Body of pancreas (tissue), 4 donors: ENCODE measurements at regions not wholly inside any gene's neighbourhood (a gene's known extent, or its start where the extent isn't known, plus 50 kb on each side); places are given as distances from the start of the nearest gene placed in this dataset.

Experiments
- ATAC-seq: fragments of 150-250 bp; one replicate; pipeline ENCODE4 v1.9.1; 2016
- DNase-seq, 4 donors: peaks; one replicate each; pipeline ENCODE4 v3.0.0-alpha.2; 2019
- H3K27ac ChIP-seq, 4 donors: fragments of 200-600 bp; sonication (generic); 1 replicate in 3 of 4; 2 replicates in 1 of 4; pipeline versions ENCODE4 v1.5.1 to v1.6.1; 2016 to 2019; ENCODE audit warnings: mild to moderate bottlenecking in 1 of 4, mixed read lengths in 1 of 4, moderate library complexity in 1 of 4
- H3K27me3 ChIP-seq, 2 donors: fragments of 200-600 bp; sonication (generic); one replicate each; pipeline ENCODE4 v1.6.0; 2016; ENCODE audit warnings: mild to moderate bottlenecking in 1 of 2
- H3K36me3 ChIP-seq, 2 donors: fragments of 200-600 bp; sonication (generic); replicated peaks in 1 of 2; 2 replicates each; pipeline ENCODE4 v1.5.1; 2016; ENCODE audit warnings: low read depth in 2 of 2; ENCODE audit not compliant: insufficient read depth in 1 of 2
- H3K4me1 ChIP-seq: fragments of 200-600 bp; sonication (generic); one replicate; pipeline ENCODE4 v1.6.0; 2016
- H3K4me3 ChIP-seq, 2 donors: fragments of 200-600 bp; sonication (generic); 1 replicate in 1 of 2; 2 replicates in 1 of 2; pipeline ENCODE4 v1.5.1; 2016 to 2019
- H3K9me3 ChIP-seq, 3 donors: fragments of 200-600 bp; sonication (generic); 1 replicate in 2 of 3; 2 replicates in 1 of 3; pipeline ENCODE4 v1.5.1; 2016
- POLR2A ChIP-seq, 3 donors: fragments of 450-650 bp; IDR thresholded peaks; one replicate each; pipeline ENCODE4 v1.6.1; 2016; ENCODE audit warnings: antibody characterized with exemption in 3 of 3, mild to moderate bottlenecking in 2 of 3
- WGBS, 2 donors: methylation state at CpG; one replicate each; pipeline ENCODE4 v1.1.5; 2017; 5-methylcytosine and 5-hydroxymethylcytosine counted together
- intact Hi-C: fragments of 100-400 bp; cut with DNase I; formaldehyde crosslinking; loops from one replicate; pipeline ENCODE4 v1.15.1; 2023
- TF ChIP-seq, protein P1 (sequence below), 7 experiments: fragments of 450-650 bp in 4 of 7; fragments of 200-600 bp in 3 of 7; sonication (generic) in 3 of 7; IDR thresholded peaks; one replicate each; pipeline ENCODE4 v1.5.1; 2016 to 2019; ENCODE audit warnings: antibody characterized with exemption in 7 of 7

DNA sequence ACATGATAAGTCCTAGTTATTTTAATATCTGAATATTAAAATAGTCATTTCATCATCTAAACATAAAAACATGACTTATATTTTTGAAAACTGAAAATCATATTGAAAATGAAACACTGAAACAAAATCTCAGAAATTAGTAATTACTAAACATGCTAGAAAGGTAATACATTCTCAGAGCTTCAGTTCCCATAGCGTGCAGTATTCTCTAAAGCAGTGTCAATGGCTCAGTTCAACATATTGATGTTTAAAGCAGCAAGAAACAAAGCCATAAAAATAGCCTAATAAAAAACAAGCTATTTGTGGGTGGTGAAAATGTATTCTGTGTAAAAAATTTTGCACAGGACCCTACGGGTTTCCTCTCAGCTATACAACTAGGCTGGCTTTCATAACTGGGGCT lies 1337.4 kb downstream of the FSCB start:
- no peak for TF ChIP-seq POLR2A (IDR thresholded peaks at IDR 0.05)
- TF ChIP-seq, protein P1, sequence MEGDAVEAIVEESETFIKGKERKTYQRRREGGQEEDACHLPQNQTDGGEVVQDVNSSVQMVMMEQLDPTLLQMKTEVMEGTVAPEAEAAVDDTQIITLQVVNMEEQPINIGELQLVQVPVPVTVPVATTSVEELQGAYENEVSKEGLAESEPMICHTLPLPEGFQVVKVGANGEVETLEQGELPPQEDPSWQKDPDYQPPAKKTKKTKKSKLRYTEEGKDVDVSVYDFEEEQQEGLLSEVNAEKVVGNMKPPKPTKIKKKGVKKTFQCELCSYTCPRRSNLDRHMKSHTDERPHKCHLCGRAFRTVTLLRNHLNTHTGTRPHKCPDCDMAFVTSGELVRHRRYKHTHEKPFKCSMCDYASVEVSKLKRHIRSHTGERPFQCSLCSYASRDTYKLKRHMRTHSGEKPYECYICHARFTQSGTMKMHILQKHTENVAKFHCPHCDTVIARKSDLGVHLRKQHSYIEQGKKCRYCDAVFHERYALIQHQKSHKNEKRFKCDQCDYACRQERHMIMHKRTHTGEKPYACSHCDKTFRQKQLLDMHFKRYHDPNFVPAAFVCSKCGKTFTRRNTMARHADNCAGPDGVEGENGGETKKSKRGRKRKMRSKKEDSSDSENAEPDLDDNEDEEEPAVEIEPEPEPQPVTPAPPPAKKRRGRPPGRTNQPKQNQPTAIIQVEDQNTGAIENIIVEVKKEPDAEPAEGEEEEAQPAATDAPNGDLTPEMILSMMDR (IDR thresholded peaks at IDR 0.05), result no peak
- H3K9me3 ChIP-seq, result no peaks in the 10 kb centered on the region
- H3K27me3 ChIP-seq, result no peaks in the 10 kb centered on the region
- H3K36me3 ChIP-seq, result no peaks in the 10 kb centered on the region
- no peak overlapping the region for H3K27ac ChIP-seq
- intact Hi-C loops, result no loop called here
- ATAC-seq, result no peak
- no peak for DNase-seq
- 80 to 86% methylated on average over 2 of the region's 2 CpGs for WGBS, 2 donors
- no peak overlapping the region for H3K4me3 ChIP-seq
- H3K4me1 ChIP-seq, result no peaks in the 10 kb centered on the region

DNA sequence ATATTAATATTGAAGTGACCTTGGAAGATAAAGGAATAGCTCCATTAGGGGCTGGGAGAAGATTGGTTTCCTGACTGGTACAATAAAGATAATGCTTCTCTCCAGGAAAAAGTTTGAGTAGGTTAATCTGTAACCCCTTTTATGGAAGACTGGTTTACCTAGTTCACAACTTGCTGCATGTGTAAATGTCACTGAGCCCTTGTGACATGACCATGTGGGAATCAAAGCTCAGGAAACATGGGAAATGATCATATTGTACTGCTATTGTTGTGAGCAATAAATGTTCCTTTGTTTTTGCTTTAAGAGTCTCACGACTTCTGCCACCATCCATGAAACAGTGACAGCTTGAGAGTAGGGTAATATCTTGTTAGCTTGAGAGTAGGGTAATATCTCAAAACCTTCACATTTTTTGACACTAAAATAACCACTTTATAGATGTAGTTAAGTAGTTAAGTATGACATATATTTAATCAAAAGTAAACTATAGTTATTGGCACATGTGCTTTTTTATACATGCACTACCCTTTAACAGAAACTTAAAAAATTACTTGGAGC lies 1338.6 kb downstream of the FSCB start:
- ATAC-seq (no peak), DNase-seq (no peak)
- Histone ChIP-seq H3K9me3 (no peaks in the 10 kb centered on the region), H3K27me3 (no peaks in the 10 kb centered on the region), H3K27ac (no peak overlapping the region), H3K36me3 (no peaks in the 10 kb centered on the region), H3K4me1 (no peaks in the 10 kb centered on the region), H3K4me3 (no peak overlapping the region)
- 18 to 39% methylated on average over 1 of the region's 1 CpG for WGBS, 2 donors
- intact Hi-C loops, result no loop called here
- TF ChIP-seq POLR2A (IDR thresholded peaks at IDR 0.05), result no peak
- TF ChIP-seq, protein P1 (IDR thresholded peaks at IDR 0.05), result no peak

DNA sequence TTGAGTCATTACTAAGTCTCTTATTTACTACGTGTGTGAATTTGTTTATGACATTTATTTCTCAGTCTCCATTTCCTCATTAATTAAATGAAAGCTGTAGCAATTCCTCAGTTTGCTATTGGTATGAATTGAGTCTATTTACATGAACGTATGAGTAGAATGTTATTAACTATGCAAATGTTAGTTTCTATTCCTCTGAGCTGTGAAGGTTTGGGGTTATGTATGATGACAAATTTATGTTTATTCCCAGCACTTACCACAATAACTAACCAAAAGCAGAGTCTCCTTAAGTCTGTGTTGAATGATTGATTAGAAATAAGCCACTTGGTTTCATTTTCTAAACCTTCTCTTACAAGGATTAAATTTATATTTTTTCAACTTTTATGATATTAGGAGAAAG lies 1340.9 kb downstream of the FSCB start:
- ATAC-seq, result no peak
- 77 to 84% methylated on average over 2 of the region's 2 CpGs for WGBS, 2 donors

DNA sequence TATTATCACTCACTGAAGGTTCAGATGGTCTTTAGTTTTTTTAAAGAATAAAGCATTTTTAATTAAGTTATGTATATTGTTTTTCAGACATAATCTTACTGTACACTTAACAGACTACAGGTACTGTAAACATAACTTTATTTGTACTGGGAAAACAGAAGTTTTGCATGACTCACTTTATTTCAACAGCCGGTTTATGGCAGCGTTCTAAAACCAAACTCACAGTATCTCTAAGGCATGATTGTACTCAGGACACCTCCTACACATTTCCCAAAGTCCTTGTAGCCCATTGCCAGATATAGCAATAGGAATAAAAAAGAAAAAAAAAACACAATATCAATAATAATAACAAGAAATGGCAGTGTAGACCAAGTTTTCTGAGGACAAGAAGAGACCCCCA lies 1341.4 kb downstream of the FSCB start:
- ATAC-seq, result no peak

More for the DNA sequence above, 1340.9 kb downstream of the FSCB start:
- H3K4me3 ChIP-seq, result no peak overlapping the region
- no peak overlapping the region for H3K27ac ChIP-seq
- intact Hi-C loops, result no loop called here
- no peaks in the 10 kb centered on the region for H3K9me3 ChIP-seq
- no peaks in the 10 kb centered on the region for H3K4me1 ChIP-seq
- H3K27me3 ChIP-seq, result no peaks in the 10 kb centered on the region
- H3K36me3 ChIP-seq, result no peaks in the 10 kb centered on the region
- TF ChIP-seq, protein P1 (IDR thresholded peaks at IDR 0.05), result no peak
- no peak for TF ChIP-seq POLR2A (IDR thresholded peaks at IDR 0.05)
- no peak for DNase-seq

DNA sequence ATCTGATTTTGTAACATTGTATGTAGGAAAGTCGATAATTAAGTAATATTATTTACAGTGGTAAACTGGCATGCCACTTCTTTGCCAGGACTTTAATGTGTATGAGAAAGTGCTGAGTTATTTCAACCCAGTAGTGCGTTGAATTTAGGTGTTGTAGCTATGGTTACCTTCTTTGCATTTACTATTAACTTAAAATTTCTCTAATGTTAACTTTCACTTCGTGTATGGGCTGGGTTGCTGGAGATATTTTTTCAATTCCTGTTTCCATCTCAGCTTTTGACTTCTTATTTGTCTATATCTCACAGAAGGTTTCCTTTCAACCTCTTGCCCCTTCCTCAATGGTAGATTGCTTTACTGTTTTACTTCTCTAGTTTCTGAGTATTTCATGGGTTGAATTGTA lies 1345.6 kb downstream of the FSCB start:
- no peak overlapping the region for H3K4me3 ChIP-seq
- no peaks in the 10 kb centered on the region for H3K4me1 ChIP-seq
- no peaks in the 10 kb centered on the region for H3K27me3 ChIP-seq
- intact Hi-C loops, result no loop called here
- DNase-seq (no peak), ATAC-seq (no peak)
- WGBS, 2 donors, result 29 to 53% methylated on average over 3 of the region's 3 CpGs
- no peaks in the 10 kb centered on the region for H3K36me3 ChIP-seq
- H3K9me3 ChIP-seq, result no peaks in the 10 kb centered on the region
- no peak overlapping the region for H3K27ac ChIP-seq
- TF ChIP-seq POLR2A (IDR thresholded peaks at IDR 0.05), result no peak
- TF ChIP-seq, protein P1 (IDR thresholded peaks at IDR 0.05), result no peak

More for the DNA sequence above, 1341.4 kb downstream of the FSCB start:
- intact Hi-C loops, result no loop called here
- H3K9me3 ChIP-seq, result no peaks in the 10 kb centered on the region
- DNase-seq, result no peak
- no peak for TF ChIP-seq POLR2A (IDR thresholded peaks at IDR 0.05)
- TF ChIP-seq, protein P1 (IDR thresholded peaks at IDR 0.05), result no peak
- no peak overlapping the region for H3K27ac ChIP-seq
- no peaks in the 10 kb centered on the region for H3K4me1 ChIP-seq
- no peak overlapping the region for H3K4me3 ChIP-seq
- no peaks in the 10 kb centered on the region for H3K27me3 ChIP-seq
- 38 to 46% methylated on average over 2 of the region's 2 CpGs for WGBS, 2 donors
- no peaks in the 10 kb centered on the region for H3K36me3 ChIP-seq
